Islet precursor cell (in vitro differentiated cells): ENCODE measurements at regions not wholly inside any gene's neighbourhood (a gene's known extent, or its start where the extent isn't known, plus 50 kb on each side); places are given as distances from the start of the nearest gene placed in this dataset.
"Not testable (repeated sequence)": the region's sequence is repeated elsewhere in the genome, so short reads cannot be mapped to it uniquely, and the experiment has no call there.

Experiments
- DNase-seq: peaks from one replicate; pipeline ENCODE4 v3.0.0-alpha.2; 2018

DNA sequence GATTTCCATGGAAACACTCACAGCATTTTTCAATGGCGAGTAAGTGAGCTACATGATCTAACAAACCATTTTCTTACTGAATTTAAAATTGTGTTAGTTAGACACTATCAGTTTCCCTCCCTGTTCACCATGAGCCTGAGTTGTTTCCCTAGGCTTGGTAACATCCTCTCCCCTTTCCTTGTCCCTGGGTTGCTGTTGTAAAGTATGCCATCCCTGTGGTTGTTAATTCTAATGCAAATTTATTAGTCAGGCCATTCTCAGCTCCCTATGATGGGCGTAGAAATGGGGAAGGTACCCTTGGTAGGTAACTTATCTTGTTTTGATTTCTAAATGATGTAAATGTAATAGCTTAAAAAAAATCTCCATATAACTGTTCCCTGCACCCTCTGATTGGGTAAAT is 143.0 kb downstream of the SPATA31A6 start:
- not testable (repeated sequence) for DNase-seq

GRCh38 chr9:42335342-42335741 is 151.9 kb downstream of the SPATA31A6 start:
- DNase-seq, result not testable (repeated sequence)

GRCh38 chr9:42335984-42336657 is 152.7 kb downstream of the SPATA31A6 start:
- not testable (repeated sequence) for DNase-seq

- DNase-seq, result not testable (repeated sequence)
Measured at GRCh38 chr9:42338275-42338674, 154.8 kb downstream of the SPATA31A6 start.

GRCh38 chr9:42339671-42340434 is 156.4 kb downstream of the SPATA31A6 start:
- DNase-seq, result not testable (repeated sequence)

- DNase-seq, result not testable (repeated sequence)
Measured at GRCh38 chr9:42340435-42340723, 156.9 kb downstream of the SPATA31A6 start.

DNA sequence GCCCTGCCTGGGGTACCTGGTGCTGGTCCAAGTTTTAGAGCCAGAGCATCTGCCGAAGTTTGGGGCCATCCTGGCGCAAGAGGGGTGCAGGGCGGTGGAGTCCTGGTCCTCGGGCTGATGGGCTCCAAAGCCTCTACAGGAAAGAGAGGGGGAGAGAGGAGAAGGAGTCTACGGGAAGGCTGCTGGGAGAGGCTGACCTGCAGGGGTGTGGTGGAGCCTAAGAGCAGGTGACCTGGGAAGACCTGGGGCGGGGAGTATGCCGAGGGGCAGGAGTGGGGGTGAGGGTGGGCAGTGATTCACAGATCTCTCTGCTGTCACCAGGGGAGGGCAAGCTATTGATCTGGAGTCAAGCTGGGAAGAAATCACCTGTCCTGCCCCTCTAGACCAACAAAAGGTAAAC is 158.4 kb downstream of the SPATA31A6 start:
- DNase-seq, result not testable (repeated sequence)

DNA sequence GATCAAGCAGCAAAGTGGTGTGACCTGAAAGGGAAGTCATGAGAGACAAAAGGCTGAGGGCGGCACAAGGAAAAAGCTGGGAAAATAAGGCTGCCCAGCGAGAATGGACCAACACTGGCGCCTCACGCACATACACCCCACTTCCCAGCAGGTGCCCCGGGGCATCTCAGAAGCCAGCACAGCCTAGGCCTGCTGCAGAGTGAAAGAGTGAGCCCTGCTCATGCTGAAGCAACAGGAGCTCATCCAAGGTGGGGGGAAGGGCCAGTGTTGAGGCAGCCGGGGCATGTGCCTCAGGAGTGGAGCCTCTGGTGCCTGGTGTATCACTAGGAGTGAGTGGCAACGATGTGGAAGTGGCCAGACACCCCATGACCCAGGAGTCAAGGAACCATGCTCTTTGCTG is 158.8 kb downstream of the SPATA31A6 start:
- not testable (repeated sequence) for DNase-seq

GRCh38 chr9:42344508-42344907 is 161.0 kb downstream of the SPATA31A6 start:
- not testable (repeated sequence) for DNase-seq

- DNase-seq, result not testable (repeated sequence)
Measured at GRCh38 chr9:42346916-42347315, 163.5 kb downstream of the SPATA31A6 start.

DNA sequence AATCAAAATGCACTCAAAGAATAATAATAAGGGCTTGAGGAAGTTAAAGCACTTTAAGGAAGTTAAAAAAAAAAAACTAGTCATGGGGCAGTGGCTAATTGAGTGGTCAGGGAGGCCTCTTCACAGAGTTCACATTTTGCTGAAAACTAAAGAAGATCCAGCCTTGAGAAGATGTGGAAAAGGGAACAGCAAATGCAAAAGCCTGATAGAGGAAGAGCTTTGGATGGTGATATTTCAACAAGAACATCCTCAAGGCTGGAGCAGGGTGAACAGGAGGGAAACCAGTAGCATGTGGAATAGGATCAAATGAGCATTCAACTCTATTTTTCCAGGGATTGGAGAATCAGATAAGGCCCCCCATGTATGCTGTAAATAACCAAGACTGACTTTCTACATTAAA is 165.7 kb downstream of the SPATA31A6 start:
- not testable (repeated sequence) for DNase-seq

GRCh38 chr9:42350412-42350811 is 167.0 kb downstream of the SPATA31A6 start:
- DNase-seq, result not testable (repeated sequence)

DNA sequence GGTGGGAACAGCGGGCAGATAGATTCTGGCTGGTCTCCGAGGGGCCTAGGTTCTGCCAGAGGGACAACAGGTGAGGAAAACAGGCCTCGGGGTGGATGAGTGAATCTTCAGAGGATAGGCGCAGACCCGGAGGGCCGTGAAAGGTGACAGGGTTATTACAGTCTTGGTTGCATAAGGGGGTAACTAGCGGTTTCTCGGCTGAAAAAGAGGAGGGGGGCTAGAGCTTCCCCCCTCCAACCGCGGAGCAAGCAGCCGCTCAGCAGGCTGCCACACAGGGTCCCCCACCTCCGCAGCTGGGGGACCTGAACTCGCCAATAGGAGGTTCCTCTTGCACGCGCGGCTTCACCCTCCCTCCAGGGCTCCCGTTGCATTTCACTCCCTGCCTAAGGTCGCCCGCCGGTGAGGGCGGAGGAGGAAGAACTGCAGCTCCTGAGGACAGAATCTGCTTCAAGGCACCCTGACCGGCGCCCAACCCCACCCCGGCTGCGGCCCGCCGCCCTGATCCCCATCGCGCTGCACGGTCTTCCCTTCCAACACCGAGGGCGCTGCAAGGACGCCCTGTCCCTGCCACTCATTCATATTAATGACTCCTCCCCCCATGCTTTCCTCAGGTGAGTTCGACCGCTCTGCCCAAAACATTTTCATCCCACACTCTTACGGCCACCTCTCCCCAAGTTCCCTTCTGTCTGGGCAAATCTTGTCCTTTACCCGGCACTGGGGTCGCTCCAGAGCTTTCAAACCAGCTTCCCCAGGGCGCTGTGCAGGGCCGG is 174.3 kb downstream of the SPATA31A6 start:
- not testable (repeated sequence) for DNase-seq

GRCh38 chr9:42358626-42359247 is 175.3 kb downstream of the SPATA31A6 start:
- DNase-seq, result not testable (repeated sequence)

DNA sequence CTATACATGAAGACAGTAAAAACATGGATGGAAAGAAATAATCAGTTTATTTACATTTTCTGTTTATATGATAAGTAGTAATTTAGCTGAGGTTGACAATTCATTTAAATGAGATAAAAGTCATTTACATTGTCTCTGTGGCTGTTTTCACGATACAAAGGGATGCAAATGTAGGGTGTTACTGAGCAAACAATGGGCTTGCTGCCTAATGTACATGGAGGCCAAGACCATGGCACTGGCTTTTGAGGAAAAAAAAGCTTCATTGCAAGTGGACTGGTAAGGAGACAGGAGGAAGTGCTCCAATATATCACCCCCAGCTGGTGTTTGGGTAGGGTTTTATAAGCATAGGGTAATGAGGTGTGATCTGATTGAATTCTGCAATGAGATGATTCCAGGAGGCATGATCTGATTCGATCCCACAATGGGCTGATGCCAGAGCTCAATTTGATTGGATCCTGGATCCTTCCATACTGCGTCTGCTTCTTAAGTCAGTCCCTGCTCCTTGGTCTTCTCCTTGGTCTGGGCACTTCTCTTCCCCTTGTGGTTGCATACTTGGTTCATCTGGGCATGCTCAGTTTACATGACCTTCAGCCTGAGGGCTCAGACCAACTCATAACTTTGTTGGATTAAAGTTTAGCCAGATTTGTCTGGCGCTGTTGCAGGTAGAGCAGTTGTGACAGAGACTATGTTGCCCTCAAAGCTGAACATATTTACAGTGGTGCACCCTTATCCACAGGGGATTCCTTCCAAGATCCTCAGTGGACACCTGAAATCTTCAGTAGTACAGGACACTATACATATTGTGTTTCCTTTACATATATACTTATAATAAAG is 181.2 kb downstream of the SPATA31A6 start:
- not testable (repeated sequence) for DNase-seq

DNA sequence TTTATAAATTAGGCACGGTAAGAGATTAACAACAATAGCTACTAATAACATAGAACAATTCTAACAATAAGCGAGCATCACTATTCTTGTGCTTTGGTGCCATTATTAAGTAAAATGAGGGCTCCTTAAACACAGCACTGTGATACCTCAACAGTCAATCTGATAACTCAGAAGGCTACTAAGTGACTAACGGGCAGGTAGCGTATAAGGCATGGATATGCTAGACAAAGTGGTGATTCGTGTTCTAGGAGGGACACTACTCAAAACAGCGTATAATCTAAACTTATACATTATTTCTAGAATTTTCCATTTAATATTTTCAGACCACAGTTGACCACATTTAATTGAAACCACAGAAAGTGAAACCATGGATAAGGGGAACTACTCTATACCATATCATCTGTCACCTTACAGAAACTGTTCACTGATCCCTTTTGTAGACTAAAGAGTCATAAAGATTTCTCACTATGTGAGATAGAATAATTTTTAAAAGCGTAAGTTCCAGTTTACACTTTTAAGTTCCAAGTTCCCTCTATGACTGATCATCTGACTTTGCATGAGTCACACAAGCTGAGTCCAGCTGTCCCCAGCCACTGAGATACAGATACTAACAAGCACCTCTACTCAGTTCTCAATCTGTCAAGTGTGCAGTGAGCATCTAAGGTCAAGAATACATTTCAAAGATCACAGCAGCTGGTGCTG is 181.9 kb downstream of the SPATA31A6 start:
- DNase-seq, result not testable (repeated sequence)

DNA sequence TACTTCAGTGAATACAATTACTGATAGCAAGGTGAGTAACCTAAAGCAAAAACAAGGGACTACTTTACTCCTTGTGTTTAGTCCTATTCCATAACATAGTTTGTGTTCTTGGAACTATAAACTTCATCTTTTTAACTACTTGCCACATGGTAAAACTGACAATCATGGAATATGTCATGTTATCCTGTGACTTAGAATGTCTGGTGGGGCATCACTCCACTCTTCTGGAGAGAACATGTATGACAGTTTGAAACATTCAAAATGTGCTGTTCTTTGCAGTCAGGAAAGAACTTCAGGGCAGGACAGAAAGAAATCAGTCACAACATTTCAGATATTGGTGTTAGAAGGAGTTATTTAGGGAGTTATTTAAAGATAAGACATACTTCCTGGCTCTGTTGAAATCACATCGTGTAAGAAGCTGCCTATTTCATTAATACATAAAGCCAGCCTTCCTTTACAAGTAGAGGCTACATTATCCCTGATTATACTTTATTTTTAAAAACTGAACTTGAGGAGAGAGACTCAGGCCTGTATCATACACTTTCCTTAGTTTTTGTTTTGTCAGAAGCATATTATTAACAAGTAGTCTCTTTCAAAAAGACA is 184.9 kb downstream of the SPATA31A6 start:
- not testable (repeated sequence) for DNase-seq

DNA sequence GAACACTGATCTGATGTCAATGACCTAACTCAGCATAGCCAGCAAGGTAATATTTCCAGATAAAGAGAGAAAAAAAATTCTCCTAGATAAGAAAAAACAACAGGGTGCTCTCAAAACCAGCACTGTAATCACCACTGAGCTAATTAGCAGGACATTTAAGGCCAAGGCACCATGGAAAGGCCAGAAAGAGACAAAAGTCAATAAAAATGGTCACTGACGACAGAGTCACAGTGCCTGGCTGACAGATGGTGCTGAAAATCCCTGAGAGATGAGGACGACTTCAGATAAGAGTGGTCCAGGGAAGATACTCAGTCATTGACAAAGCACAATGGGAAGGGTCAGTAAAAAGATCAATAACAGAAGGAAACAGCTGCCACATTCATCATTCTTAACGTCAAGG is 186.7 kb downstream of the SPATA31A6 start:
- DNase-seq, result not testable (repeated sequence)

GRCh38 chr9:42371417-42371816 is 188.0 kb downstream of the SPATA31A6 start:
- not testable (repeated sequence) for DNase-seq

GRCh38 chr9:42377530-42378417 is 194.3 kb downstream of the SPATA31A6 start:
- not testable (repeated sequence) for DNase-seq
